HG03060 (cell line): ENCODE measurements at regions not wholly inside any gene's neighbourhood (a gene's known extent, or its start where the extent isn't known, plus 50 kb on each side); places are given as distances from the start of the nearest gene placed in this dataset.
"Not testable (repeated sequence)": the region's sequence is repeated elsewhere in the genome, so short reads cannot be mapped to it uniquely, and the experiment has no call there.

Experiments used
- ATAC-seq: cut with Tn5 transposase; IDR thresholded peaks from one replicate; pipeline ENCODE4 v1.9.1; 2021; ENCODE audit warnings: low read depth, moderate number of reproducible peaks; ENCODE audit not compliant: unreplicated experiment

DNA sequence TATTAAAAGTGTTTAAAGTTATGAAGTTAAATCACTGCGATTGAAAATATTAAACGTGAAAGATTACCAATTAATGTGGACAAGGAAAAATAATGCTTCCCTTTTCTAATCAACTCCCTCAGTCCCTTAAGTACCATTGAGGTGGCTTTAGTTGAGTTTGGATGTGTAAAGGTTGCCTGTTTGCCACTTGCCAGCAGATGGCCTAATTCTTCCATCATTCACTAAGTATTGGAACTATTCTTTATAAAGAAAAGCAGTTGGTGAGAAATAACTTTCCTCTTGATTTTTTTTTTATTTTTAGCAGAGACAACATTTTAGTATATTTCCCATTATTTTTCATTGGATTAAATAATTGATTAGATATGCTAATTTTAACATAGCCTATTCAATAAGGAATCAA is 295.9 kb upstream of the TACR3 start:
- no peak for ATAC-seq

DNA sequence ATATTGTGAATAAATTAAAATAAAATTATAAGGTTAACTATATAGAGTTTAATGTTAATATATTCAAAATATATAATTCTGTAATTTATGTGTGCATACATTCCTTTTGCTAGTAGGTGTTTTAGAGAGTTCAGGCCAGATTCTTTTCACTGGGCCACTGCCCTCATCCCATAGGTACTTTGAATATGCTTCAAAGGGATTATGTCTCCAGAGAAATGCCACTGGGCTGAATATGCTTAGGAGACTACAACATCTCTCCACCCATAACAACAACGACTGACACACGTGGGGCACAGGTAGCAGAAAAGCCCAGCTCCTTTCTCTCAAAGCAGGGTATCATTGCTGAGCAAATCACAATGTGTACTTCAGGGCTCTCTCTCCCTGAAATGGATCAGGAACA is 290.9 kb upstream of the TACR3 start:
- no peak for ATAC-seq

DNA sequence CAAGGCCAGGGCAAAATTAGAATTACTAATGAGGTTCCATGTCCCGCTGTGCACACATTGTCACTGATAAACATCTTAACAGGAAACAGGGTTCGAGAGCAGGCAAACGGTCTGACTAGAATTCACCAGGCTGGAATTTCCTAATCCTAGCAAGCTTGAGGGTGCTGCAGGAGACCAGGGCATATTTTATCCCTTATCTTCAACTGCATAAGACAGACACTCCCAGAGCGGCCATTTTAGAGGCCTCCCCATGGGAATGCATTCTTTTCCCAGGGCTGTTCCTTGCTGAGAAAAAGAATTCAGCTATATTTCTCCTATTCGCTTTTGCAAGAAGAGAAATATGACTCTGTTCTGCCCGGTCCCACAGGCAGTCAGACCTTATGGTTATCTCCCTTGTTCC is 282.5 kb upstream of the TACR3 start:
- ATAC-seq = not testable (repeated sequence)

DNA sequence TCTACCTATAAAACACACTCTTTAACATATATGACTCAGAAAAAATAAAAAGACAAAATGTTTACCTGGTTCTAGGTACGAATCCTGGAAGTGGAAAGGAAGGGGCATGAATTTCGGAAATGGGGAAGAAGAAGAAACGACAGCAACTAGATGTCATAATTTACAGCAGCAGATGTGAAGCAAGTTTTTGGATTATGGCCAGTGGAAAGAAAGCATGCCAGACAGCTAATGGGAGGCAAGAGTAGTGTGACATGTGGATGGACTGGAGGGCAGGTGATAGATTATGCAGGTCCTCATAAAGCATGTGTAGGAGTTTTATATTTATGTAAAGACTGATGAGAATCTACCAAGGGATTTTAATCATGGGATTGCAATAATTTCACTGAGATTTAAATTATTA is 279.0 kb upstream of the TACR3 start:
- ATAC-seq = no peak

DNA sequence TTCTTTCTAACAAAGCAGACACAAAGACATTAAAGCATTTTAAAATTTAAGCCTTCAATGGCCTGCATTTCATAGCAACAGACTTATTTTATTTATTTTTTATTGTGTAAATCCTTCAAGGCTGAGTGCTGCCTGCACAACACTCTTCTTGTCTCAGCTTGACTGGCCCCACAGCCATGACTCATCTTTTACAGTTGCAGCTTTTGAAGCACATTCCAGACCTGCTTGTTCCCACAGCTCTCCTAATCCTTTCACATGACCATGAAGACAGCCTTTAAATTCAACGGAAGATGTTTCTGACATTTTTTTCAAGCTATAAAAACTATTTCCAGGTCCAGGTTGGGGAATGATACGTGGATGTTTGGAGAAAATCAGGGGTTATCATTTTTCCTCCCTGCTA is 276.9 kb upstream of the TACR3 start:
- ATAC-seq = no peak

DNA sequence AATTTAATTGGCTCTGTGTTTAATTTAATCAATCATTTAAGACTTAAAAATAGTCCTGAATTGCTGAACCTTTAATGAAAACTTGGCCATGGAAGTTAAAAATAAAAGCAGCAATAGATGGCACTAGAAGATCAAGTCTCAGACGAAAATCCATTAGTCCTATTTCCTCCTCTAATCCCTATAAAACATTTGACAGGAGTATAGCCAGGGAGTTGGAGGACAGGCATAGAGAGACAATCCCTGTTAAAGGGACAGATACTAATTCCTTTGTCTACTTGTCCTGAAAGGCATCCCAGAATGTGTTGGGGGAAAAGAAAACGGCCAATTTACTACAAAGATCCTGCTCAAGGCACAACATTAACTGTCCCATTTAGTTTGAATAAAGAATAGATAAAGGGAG is 276.3 kb upstream of the TACR3 start:
- ATAC-seq = no peak

DNA sequence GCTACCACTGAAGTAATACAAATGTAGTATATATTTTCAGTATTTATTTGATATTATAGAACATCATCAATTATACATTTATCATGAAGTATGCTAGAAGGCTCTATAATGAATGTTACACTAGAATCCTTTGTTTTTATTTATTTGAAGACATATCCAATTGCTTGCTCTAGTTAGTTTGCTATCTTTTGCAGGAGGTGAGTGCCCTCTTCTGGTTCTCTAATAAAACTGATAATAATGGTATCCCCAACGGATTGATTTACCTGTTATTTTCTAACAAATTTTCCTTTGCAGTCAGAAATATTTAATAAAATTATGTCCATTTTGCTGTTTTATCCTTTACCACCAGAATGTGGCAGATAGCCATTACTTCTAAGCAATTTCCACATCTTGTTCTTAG is 274.3 kb upstream of the TACR3 start:
- no peak for ATAC-seq

DNA sequence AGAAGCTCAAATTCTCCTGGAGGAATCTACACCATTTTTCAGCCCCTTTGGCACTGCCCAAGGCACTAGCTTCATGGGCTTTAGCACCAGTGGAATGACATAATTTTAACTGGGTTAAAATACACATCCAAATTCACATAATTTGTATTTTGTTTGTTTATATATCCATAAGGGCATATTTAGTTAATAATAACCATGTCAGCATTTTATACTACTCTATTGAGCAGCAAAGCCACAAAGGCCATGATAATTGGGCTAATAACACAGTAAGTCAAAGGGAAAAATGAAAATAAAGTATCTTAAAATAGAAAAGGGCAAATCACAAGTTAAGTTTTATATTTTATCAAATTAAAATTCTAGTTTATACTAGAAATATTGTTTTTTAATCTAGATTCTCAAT is 262.7 kb upstream of the TACR3 start:
- ATAC-seq = no peak

DNA sequence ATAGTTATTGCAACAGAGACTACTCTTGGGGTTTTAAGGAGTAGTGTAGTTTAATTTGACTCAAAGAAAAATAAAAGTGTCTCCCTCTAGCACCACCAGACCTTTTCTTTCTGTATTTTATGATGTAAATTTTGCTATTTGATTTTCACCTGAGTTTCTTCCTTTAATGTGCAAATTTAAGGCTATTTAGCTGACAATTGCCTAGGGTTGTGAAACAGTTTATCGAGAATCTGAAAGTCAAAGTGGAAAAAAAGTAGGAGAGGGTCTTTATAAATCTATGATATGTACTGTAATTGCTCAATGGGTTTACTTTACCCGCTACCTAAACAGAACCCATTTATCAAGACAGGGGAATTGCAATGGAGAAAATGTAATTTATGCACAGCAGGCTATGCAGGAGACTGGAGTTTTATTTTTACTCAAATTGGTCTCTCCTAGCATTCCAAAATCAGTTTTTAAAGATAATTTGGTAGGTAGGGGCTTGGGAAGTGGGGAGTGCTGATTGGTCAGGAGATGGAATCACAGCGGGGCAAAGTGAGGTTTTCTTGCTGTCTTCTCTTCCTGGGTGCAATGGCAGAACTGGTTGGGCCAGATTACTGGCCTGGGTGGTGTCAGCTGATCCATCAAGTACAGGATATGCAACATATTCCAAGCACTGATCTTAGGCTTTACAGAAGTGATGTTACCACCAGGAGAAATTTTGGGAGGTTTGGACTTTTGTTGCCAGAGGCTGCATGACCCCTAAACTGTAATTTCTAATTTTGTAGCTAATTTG is 228.6 kb upstream of the TACR3 start:
- ATAC-seq = no peak

DNA sequence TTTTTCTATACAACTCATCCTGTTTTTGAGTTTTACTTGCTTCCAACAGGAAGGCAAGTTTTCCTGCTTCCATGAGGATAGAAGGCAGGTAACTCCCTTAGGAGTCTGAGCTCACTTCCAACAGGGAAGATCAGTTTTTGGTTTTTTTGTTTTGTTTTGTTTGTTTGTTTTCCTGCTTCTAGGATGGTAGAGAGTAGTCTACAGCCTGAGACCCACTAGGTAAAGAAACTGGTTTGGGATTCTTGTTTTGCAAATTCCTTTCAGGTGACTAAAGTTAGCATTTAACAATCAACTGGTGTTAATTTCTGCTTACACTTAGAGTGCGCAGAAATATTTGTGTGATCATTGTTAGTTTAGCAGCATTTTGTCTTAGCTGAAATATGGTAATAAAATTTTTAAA is 227.8 kb upstream of the TACR3 start:
- no peak for ATAC-seq

DNA sequence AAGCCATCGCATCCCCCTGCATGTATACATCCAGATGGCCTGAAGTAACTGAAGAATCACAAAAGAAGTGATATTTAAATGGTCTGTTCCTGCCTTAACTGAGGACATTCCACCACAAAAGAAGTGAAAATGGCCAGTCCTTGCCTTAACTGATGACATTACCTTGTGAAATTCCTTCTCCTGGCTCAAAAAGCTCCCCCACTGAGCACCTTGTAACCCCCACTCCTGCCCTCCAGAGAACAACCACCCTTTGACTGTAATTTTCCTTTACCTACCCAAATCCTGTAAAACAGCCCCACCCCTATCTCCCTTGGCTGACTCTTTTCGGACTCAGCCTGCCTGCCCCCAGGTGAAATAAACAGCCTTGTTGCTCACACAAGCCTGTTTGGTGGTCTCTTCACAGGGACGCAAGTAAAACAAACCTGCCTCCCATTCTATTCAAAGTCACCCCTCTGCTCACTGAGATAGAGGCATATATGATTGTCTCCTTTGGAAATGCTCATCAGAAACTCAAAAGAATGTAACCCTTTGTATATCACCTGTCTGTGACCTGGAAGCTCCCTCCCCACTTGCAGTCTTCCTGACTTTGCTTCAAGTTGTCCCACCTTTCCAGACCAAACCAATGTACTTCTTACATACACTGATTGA is 227.0 kb upstream of the TACR3 start:
- ATAC-seq = not testable (repeated sequence)

DNA sequence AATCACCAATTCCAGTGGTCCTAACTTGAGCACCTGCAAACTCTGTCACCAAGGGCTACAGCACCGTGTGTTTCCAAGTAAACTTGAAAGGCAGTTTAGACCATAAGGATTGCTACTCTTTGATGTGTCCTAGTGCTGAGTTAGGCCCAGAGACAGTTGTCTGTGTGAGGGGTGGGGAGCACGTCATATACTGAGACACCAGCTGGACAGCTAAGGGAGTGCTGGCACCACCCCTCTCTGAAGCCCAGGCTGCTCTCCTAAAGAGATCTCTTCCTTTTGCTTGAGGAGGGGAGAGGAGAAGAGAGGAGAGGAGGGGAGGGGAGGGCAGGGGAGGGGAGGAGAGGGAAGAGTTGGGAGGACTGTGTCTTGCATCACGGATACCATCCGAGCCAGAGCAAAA is 218.7 kb upstream of the TACR3 start:
- ATAC-seq = no peak

DNA sequence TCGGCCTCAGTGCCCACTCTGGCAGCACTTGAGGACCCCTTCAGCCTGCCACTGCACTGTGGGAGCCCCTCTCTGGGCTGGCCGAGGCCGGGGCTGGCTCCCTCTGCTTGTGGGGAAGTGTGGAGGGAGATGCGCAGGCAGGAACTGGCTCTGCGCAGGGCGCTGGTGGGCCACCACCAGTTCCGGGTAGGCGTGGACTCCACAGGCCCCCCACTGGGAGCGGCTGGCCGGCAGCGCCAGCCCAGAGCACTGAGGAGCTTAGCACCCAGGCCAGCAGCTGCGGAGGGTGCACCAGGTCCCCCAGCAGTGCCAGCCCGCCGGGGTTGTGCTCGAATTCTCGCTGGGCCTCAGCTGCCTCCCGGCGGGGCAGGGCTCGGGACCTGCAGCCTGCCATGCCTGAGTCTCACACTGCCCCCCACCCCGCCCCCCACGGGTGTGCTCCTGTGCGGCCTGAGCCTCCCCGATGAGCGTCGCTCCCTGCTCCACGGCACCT is 216.9 kb upstream of the TACR3 start:
- no peak for ATAC-seq

DNA sequence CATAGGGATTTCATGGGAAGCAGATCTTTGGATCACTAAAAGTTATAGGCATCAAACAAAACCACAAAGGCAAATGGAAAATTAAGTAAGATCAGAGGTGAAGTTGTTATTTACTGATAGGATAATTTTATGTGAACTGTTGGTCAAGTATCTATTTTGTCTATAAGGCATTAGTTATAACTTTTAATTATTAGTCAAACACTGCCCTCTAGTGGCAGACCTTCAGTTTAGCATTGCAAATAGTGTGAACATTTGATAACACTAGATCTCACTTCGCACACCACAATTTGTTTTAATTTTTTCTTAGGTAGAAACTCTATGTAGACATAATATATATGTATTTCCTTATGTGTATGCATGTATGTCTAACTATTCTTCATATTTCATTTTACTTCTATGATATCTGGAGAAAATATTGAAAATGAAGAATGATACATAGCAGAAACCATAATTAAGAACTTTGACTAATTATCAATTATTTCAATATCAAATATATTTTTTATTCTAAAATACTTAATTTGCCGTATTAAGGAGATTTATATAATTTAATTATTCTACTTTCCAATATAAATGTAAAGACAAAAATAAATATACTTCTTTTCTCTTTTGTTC is 214.5 kb upstream of the TACR3 start:
- ATAC-seq = peak; percentile 80

DNA sequence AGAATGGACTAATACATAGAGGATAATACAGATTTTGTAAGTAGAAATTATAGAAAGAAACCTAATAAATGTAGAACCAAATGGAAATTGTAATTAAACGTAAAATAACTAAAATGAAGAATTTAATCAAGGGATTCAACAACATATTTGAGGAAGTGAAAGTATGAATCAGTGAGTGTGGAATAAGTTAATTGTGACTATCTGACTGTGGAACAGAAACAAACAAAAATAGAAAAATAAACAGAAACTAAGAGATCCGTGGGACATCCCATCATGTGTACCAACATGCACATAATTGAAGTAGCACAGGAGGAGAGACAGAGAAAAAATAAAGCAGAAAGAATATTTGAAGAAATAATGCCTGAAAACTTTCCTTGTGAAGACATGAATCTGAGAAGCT is 208.6 kb upstream of the TACR3 start:
- ATAC-seq = no peak

DNA sequence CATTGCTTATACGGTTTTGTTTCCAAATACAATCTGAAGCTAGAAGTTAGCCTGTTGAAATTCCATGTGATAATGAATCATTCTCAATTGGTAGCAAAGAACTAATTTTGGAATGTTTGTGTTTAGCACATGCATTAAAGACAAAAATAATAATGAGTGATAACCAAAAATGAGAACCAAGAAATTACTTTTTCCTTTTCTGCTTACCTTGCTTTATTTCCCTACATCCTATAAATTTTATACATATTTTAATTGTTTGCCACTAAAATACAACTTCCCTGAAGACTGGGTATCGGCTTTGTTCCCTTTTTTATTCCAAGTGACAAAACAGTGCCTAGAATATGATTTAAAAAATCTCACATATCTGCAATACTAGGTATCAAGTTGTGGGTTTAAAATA is 203.8 kb upstream of the TACR3 start:
- ATAC-seq = no peak

DNA sequence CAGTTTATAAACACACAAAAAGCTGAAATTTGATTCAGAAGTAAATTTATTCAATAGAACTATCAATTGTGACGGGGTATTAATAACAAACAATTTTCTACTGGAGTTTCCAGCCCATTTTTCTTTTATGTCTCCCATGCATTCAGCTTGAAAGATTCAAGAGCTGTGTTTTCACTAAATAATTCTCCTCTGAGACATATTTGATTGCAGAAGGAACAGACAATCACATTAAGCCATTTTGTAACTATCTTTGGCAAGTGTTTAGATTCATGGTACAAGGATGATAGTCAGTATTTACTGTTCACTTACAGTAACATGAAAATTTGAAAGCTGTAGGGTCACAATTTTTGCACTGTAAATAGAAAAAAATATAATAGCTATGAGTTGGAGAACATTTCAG is 198.4 kb upstream of the TACR3 start:
- ATAC-seq = no peak

DNA sequence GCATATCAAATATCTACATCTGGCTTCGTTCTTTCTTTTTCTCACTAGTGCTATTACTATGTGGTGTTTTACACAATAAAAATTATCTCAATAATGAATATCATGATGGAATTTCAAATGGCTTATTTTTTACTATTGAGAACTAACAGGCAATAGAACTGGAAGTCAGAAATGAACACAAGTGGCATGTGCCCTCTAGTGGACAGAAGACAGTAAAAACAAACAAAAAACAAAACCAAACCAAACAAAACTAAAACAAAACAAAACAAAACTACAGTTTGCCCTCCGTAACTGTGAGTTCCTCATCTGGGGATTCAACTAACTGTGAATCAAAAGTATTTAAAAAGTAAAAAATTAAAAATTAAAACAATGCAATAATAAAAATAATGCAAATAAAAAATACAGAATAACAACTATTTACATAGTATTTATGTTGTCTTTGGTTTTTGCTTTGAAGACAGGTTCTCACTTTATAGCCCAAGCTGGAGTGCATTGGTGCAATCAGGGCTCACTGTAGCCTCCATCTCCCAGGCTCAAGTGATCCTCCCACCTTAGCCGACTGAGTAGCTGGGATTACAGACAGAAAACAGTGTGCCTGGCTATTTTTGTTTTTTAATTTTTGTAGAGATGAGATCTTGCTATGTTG is 195.6 kb upstream of the TACR3 start:
- ATAC-seq = peak; percentile 78

DNA sequence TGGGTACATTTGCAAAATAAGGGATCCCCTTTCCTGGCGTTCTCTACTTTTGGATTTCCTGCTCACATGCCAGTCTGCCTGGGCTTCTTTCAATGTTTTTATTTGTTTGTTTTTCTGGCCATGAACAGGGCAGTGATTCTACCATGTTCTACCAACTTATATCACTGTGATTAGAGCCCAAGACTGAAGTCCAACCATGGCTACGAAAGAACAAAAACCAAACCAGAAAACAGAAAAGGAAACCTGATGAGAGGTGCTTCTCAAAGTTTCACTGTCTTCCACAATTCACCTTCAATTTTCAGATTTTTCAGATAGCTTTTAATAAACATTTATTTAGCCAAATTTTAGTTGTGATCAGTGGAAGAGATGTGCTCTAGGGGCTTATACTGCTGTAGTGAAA is 187.6 kb upstream of the TACR3 start:
- no peak for ATAC-seq

DNA sequence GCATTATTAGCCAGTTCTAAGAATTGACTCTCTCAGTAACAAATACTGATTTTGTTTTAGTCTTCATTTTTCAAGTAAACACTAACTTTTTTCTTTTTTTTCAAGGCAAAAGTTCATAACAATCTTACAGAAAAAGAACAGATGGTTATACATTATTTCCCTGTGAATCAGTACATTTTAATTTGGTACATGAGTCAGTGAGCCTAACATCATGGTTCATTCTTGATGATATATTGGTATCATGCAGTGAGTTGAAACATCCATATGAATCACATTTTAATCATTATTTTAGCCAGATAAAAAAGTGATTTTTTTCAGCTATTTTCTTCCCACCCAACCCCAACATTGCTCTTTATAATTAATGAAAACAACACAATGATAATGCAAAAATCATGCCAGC is 184.3 kb upstream of the TACR3 start:
- no peak for ATAC-seq

DNA sequence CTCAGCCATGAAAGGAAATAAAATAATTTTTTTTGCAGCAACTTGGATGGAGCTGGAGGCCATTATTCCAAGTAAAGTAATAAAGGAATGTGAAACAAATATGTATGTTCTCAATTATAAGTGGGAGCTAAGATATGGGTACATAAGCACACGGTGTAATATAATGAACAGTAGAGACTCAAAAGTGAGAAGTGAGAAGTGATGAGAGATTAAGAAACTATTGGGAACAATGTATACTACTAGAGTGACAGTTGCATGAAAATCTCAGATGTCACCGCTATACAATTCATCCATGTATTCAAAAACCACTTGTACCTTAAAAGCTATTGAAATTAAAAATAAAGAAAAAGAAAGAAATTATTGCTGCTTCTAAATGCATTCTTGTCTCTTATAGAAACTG is 182.9 kb upstream of the TACR3 start:
- ATAC-seq = no peak
